Omental fat pad (tissue), 3 donors: ENCODE measurements at regions not wholly inside any gene's neighbourhood (a gene's known extent, or its start where the extent isn't known, plus 50 kb on each side); places are given as distances from the start of the nearest gene placed in this dataset.

Source experiments
- ATAC-seq: fragments of 150-250 bp; one replicate; pipeline ENCODE4 v1.9.1; 2016; ENCODE audit warnings: mild to moderate bottlenecking, moderate library complexity; ENCODE audit not compliant: low FRiP score
- DNase-seq: peaks from one replicate; pipeline ENCODE4 v3.0.0-alpha.2; 2019; ENCODE audit warnings: low spot score
- TF ChIP-seq, protein P1 (sequence below), 3 donors: fragments of 450-650 bp; IDR thresholded peaks; one replicate each; pipeline ENCODE4 v1.5.1; 2016 to 2017; ENCODE audit warnings: antibody characterized with exemption in 3 of 3, mild to moderate bottlenecking in 3 of 3, moderate library complexity in 2 of 3

DNA sequence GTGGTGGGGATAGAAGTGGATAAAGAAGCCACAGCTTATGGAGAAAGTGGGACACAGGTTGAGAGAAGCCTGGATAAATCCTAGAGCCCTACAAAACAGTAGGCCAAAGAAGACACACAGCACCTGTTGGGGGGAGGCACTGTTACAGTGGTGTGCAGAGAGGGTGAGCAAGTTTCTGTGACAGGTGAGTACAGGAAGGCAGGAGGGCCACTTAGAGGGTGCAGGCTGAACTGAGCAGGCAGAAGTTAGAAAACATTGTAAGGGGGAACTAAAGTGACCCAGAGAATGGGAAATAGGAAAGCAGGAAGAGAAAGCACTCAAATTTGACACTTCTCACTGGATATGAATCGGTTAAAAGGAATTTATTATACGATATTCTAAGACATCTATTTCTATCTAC, 146.1 kb upstream of the TMCO5A start:
- TF ChIP-seq, protein P1, sequence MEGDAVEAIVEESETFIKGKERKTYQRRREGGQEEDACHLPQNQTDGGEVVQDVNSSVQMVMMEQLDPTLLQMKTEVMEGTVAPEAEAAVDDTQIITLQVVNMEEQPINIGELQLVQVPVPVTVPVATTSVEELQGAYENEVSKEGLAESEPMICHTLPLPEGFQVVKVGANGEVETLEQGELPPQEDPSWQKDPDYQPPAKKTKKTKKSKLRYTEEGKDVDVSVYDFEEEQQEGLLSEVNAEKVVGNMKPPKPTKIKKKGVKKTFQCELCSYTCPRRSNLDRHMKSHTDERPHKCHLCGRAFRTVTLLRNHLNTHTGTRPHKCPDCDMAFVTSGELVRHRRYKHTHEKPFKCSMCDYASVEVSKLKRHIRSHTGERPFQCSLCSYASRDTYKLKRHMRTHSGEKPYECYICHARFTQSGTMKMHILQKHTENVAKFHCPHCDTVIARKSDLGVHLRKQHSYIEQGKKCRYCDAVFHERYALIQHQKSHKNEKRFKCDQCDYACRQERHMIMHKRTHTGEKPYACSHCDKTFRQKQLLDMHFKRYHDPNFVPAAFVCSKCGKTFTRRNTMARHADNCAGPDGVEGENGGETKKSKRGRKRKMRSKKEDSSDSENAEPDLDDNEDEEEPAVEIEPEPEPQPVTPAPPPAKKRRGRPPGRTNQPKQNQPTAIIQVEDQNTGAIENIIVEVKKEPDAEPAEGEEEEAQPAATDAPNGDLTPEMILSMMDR (IDR thresholded peaks at IDR 0.05), result no peak
- ATAC-seq (no peak), DNase-seq (no peak)

DNA sequence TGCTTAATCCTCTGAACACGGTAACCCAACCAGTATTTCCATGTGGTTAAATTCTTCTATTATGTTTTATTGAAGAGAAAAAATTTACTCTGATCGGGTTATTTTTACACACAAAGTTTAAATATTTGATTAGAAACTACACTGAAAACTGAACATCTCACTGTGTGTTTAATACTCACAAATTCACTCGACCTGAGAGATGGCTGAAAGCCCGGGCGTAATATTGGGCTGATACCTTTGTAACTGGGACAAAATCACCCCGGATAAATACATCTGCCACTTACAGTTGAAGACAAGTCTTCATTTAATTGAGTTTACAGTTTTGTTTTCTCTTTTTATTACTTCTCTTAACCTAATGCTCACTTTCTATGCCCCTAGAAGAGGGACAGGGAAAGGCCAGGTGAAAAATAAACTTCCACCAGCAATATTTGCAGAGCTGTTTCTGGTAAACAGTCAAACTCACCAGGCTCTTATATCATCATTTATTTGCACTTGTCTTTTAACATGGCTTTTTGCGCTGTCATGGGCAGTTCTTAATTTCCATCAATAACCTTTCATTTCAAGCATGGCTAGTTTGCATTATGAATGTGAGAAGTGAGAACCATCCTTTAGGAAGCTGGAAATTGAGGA, 145.6 kb upstream of the TMCO5A start:
- ATAC-seq (no peak), DNase-seq (no peak)
- TF ChIP-seq, protein P1 (IDR thresholded peaks at IDR 0.05), result no peak

DNA sequence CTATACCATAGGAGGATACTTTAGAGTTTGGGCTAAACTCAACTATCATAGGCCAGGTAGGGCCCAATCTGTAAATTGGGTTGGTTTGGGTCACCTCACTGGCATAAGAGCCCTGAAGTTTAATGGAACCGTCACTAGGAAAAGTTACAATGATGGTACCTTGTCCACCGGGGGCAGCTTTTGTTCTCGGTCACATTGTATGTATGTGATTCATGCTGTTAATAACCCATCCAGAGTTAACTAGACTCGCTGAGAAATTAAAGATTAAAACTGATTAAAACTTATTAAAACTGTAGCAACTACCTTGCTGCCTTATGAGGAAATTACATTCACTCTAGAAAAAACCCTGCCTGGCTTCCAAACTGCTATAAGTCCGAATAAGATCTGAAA, 145.0 kb upstream of the TMCO5A start:
- ATAC-seq, result no peak
- DNase-seq, result no peak
- TF ChIP-seq, protein P1 (IDR thresholded peaks at IDR 0.05), result no peak

DNA sequence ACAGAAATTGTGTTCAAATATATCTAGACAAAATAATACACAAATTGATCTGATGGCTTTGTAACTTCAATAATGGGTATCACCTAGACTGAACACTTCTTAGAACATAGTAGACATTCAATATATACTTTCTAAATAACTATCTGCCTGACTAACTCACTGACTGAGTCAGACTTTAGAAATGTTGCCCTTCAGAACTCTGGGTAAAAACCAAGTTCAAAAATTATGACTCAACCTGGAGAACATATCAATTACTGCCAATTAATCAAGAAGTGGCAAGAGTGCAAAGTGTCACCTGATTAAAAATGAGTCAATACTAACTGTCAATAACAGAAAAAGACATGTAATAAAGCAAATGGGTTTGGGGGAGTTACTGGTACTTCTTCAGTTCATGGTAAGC, 144.6 kb upstream of the TMCO5A start:
- TF ChIP-seq, protein P1 (IDR thresholded peaks at IDR 0.05), result no peak
- DNase-seq (no peak), ATAC-seq (peak; percentile 86)

DNA sequence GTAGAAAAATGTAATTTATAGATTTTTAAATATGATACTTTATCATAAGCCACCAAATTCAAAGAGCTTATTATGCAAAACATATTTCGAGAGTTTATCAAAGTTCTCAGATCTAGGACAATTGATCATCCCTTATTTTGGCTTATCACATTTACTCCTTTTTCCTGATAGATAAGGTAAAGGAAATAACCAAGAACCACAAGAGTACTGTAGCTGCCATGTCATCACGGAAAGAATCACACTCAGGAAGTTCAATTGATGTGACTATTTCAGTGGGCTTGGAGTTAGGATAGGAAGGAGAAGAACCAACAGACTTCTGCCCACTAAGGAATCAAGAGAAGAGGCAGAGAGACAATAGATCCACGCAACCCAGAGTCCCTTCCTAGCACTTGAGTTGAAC, 142.7 kb upstream of the TMCO5A start:
- TF ChIP-seq, protein P1 (IDR thresholded peaks at IDR 0.05), result no peak
- DNase-seq, result no peak
- no peak for ATAC-seq

DNA sequence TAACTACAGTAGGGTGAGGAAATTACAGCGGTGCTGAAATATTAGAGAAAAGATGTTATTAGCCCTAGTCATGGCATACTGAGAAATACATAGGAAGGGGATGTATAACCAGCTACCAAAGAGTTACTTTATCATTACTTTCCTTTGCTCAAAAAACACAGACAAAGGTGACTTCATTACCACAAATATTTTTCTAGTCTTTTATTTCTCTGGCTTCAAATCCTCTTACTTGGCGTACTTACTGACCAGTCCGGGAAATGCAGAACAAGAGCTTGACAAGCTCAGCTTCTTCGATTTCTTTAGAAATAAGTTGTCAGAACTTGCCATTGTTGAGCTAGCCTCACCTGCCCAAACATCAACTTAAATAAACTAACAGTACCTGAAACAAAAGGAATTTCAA, 142.1 kb upstream of the TMCO5A start:
- no peak for DNase-seq
- ATAC-seq, result no peak
- TF ChIP-seq, protein P1 (IDR thresholded peaks at IDR 0.05), result no peak

DNA sequence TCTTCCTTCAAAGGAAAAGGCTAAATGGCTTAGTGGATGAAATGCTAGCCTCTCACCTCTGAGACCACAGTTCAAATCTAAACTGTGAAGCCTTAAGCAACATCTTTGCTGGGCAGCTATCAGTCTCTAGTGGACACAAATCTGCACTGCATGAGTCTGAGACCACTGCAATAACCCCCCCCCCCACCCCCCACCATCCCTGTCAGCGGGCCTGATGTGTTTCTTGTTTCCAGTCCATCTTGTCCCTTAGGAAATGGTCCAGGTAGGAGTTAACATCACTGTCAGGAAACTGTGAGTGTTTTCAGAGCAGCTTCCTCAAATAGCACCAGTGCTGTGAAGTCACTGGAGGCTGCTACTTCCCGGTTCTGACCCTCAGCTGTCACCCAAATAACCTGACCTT, 140.6 kb upstream of the TMCO5A start:
- DNase-seq, result no peak
- TF ChIP-seq, protein P1 (IDR thresholded peaks at IDR 0.05), result no peak
- ATAC-seq, result no peak
